ENCODE measurements at regions not wholly inside any gene's neighbourhood (a gene's known extent, or its start where the extent isn't known, plus 50 kb on each side); places are given as distances from the start of the nearest gene placed in this dataset.

DNA sequence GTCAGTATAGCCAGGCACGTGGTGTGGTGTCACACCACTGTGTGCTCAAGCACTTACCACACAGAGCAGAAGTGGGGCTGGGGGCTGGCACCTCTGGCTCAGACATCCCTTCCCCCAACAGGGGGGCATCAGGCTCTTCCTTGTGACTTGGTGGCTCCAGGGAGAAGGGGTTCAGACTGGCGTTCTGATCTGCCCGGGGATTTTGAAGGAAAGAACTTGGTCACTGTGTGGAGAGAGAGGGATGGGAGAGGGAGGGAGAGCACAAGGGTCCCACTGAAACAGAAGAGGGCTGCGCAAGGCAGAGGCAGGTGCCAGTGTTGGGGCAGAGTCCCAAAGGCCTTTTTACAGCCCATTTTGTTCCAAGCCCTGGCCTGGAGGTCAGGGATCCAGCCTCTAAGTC is 109.7 kb upstream of the ALDH1B1 start (continued):
- TF ChIP-seq, protein P1, sequence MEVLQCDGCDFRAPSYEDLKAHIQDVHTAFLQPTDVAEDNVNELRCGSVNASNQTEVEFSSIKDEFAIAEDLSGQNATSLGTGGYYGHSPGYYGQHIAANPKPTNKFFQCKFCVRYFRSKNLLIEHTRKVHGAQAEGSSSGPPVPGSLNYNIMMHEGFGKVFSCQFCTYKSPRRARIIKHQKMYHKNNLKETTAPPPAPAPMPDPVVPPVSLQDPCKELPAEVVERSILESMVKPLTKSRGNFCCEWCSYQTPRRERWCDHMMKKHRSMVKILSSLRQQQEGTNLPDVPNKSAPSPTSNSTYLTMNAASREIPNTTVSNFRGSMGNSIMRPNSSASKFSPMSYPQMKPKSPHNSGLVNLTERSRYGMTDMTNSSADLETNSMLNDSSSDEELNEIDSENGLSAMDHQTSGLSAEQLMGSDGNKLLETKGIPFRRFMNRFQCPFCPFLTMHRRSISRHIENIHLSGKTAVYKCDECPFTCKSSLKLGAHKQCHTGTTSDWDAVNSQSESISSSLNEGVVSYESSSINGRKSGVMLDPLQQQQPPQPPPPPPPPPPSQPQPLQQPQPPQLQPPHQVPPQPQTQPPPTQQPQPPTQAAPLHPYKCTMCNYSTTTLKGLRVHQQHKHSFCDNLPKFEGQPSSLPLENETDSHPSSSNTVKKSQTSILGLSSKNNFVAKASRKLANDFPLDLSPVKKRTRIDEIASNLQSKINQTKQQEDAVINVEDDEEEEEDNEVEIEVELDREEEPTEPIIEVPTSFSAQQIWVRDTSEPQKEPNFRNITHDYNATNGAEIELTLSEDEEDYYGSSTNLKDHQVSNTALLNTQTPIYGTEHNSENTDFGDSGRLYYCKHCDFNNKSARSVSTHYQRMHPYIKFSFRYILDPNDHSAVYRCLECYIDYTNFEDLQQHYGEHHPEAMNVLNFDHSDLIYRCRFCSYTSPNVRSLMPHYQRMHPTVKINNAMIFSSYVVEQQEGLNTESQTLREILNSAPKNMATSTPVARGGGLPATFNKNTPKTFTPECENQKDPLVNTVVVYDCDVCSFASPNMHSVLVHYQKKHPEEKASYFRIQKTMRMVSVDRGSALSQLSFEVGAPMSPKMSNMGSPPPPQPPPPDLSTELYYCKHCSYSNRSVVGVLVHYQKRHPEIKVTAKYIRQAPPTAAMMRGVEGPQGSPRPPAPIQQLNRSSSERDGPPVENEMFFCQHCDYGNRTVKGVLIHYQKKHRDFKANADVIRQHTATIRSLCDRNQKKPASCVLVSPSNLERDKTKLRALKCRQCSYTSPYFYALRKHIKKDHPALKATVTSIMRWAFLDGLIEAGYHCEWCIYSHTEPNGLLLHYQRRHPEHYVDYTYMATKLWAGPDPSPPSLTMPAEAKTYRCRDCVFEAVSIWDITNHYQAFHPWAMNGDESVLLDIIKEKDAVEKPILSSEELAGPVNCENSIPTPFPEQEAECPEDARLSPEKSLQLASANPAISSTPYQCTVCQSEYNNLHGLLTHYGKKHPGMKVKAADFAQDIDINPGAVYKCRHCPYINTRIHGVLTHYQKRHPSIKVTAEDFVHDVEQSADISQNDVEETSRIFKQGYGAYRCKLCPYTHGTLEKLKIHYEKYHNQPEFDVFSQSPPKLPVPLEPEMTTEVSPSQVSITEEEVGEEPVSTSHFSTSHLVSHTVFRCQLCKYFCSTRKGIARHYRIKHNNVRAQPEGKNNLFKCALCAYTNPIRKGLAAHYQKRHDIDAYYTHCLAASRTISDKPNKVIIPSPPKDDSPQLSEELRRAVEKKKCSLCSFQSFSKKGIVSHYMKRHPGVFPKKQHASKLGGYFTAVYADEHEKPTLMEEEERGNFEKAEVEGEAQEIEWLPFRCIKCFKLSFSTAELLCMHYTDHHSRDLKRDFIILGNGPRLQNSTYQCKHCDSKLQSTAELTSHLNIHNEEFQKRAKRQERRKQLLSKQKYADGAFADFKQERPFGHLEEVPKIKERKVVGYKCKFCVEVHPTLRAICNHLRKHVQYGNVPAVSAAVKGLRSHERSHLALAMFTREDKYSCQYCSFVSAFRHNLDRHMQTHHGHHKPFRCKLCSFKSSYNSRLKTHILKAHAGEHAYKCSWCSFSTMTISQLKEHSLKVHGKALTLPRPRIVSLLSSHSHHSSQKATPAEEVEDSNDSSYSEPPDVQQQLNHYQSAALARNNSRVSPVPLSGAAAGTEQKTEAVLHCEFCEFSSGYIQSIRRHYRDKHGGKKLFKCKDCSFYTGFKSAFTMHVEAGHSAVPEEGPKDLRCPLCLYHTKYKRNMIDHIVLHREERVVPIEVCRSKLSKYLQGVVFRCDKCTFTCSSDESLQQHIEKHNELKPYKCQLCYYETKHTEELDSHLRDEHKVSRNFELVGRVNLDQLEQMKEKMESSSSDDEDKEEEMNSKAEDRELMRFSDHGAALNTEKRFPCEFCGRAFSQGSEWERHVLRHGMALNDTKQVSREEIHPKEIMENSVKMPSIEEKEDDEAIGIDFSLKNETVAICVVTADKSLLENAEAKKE (CRISPR knock-in tag; IDR thresholded peaks at IDR 0.05): no peak
- TF ChIP-seq, protein P2, sequence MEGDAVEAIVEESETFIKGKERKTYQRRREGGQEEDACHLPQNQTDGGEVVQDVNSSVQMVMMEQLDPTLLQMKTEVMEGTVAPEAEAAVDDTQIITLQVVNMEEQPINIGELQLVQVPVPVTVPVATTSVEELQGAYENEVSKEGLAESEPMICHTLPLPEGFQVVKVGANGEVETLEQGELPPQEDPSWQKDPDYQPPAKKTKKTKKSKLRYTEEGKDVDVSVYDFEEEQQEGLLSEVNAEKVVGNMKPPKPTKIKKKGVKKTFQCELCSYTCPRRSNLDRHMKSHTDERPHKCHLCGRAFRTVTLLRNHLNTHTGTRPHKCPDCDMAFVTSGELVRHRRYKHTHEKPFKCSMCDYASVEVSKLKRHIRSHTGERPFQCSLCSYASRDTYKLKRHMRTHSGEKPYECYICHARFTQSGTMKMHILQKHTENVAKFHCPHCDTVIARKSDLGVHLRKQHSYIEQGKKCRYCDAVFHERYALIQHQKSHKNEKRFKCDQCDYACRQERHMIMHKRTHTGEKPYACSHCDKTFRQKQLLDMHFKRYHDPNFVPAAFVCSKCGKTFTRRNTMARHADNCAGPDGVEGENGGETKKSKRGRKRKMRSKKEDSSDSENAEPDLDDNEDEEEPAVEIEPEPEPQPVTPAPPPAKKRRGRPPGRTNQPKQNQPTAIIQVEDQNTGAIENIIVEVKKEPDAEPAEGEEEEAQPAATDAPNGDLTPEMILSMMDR (conservative IDR thresholded peaks at IDR 0.05; ENCODE audit: low read depth in 2 of 2): no peak
- TF ChIP-seq ETS1 (IDR thresholded peaks at IDR 0.05) (no peak), JUNB (IDR thresholded peaks at IDR 0.05; ENCODE audit: unreplicated experiment) (no peak), CREB1 (CRISPR knock-in tag; IDR thresholded peaks at IDR 0.05; ENCODE audit: low read depth) (no peak)

DNA sequence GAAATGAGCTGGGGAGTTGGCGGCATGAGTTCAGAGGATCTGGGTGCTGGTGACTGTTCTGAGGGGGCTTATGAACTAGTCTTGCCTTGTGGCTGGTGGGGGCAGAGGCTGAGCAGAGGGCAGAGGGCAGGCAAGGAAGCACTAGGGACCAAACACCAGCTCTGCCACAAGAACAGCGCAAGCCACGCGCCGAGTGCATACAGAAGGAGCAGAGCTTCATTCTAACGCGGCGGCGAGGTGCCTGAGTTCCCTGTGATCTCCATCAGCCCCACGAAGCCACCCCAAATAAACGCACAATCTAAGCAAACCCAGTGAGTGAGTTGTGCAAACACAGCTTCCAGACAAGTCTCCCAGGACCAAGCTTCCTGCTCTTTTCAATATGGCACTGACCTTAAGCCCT is 110.6 kb upstream of the ALDH1B1 start:
- Histone ChIP-seq H3K4me3 (no peak overlapping the region), H3F3A (replicated peaks; ENCODE audit: low read depth) (no peaks in the 10 kb centered on the region), H2AFZ (no peak overlapping the region), H3K9me2 (ENCODE audit: insufficient read depth) (no peaks in the 10 kb centered on the region), H3K36me3 (ENCODE audit: insufficient read depth) (no peaks in the 10 kb centered on the region), H3K79me2 (replicated peaks; ENCODE audit: insufficient read depth) (no peaks in the 10 kb centered on the region), H3K27me3 (ENCODE audit: insufficient read depth) (no peaks in the 10 kb centered on the region), H3K4me2 (no peak overlapping the region), H3K27ac (ENCODE audit: low read depth) (no peak overlapping the region), H3K4me1 (ENCODE audit: insufficient read depth) (peaks cover 15% of the 10 kb centered on the region), H4K20me1 (replicated peaks; ENCODE audit: insufficient read depth) (no peaks in the 10 kb centered on the region)
- no peak for DNase-seq (ENCODE audit: low spot score)
- Mint-ChIP-seq H3K4me3 (no peak overlapping the region), H3K9me3 (no peaks in the 10 kb centered on the region), H3K27me3 (ENCODE audit: insufficient read depth, low read depth, poor library complexity) (peaks cover 8% of the 10 kb centered on the region), H3K36me3 (ENCODE audit: low read depth) (no peaks in the 10 kb centered on the region), H3K4me1 (peaks cover 24% of the 10 kb centered on the region), H3K27ac (no peak overlapping the region)
- no peak for ATAC-seq
- TF ChIP-seq JUNB (IDR thresholded peaks at IDR 0.05; ENCODE audit: unreplicated experiment): no peak
- TF ChIP-seq, protein P2 (conservative IDR thresholded peaks at IDR 0.05; ENCODE audit: low read depth in 2 of 2): no peak
- no peak for TF ChIP-seq NANOG (IDR thresholded peaks at IDR 0.05; ENCODE audit: borderline replicate concordance)

All from GM23338 (cell line).